ENCODE measurements at regions not wholly inside any gene's neighbourhood (a gene's known extent, or its start where the extent isn't known, plus 50 kb on each side); places are given as distances from the start of the nearest gene placed in this dataset.
"Not testable (repeated sequence)": the region's sequence is repeated elsewhere in the genome, so short reads cannot be mapped to it uniquely, and the experiment has no call there.

GRCh38 chr11:129569007-129569406, 193.4 kb downstream of the BARX2 start:
- H3K4me2 ChIP-seq (ENCODE audit: low read depth, low read length, poor library complexity, severe bottlenecking) = no peak overlapping the region
- no peak overlapping the region for H2AFZ ChIP-seq (ENCODE audit: low read depth, low read length, severe bottlenecking)
- H3K4me3 ChIP-seq (ENCODE audit: insufficient read depth, low read length, poor library complexity, severe bottlenecking) = no peak overlapping the region
- H3F3A ChIP-seq (ENCODE audit: insufficient read depth) = no peaks in the 10 kb centered on the region
- no peaks in the 10 kb centered on the region for H3K9me3 ChIP-seq (ENCODE audit: insufficient read depth, low read length)
- no peaks in the 10 kb centered on the region for H3K27me3 ChIP-seq (ENCODE audit: low read length)
- no peaks in the 10 kb centered on the region for H3K79me2 ChIP-seq (ENCODE audit: insufficient read depth, low read length)
- no peaks in the 10 kb centered on the region for H3K9me2 ChIP-seq (replicated peaks; ENCODE audit: insufficient read depth, low read length)
- no peak overlapping the region for H3K9ac ChIP-seq (ENCODE audit: low read length)
- H3K36me3 ChIP-seq (ENCODE audit: low read length) = no peaks in the 10 kb centered on the region
- no peaks in the 10 kb centered on the region for H4K20me1 ChIP-seq (ENCODE audit: low read depth, low read length)
- TF ChIP-seq EZH2phosphoT487 (conservative IDR thresholded peaks at IDR 0.05; ENCODE audit: low read length) = no peak
- TF ChIP-seq CTCF (IDR thresholded peaks at IDR 0.05; ENCODE audit: insufficient read depth, low read length, poor library complexity, severe bottlenecking) = no peak
- H3K27ac ChIP-seq (ENCODE audit: low read depth, low read length) = no peak overlapping the region

- H3F3A ChIP-seq (ENCODE audit: insufficient read depth); H3K36me3 ChIP-seq (ENCODE audit: low read length); H3K9me3 ChIP-seq (ENCODE audit: insufficient read depth, low read length); H3K27ac ChIP-seq (ENCODE audit: low read depth, low read length); H3K9me2 ChIP-seq (replicated peaks; ENCODE audit: insufficient read depth, low read length); H3K27me3 ChIP-seq (ENCODE audit: low read length); H4K20me1 ChIP-seq (ENCODE audit: low read depth, low read length); H3K4me2 ChIP-seq (ENCODE audit: low read depth, low read length, poor library complexity, severe bottlenecking); H3K4me3 ChIP-seq (ENCODE audit: insufficient read depth, low read length, poor library complexity, severe bottlenecking); H3K79me2 ChIP-seq (ENCODE audit: insufficient read depth, low read length); H2AFZ ChIP-seq (ENCODE audit: low read depth, low read length, severe bottlenecking); H3K9ac ChIP-seq (ENCODE audit: low read length): not testable (repeated sequence)
These were observed 197.0 kb downstream of the BARX2 start for GRCh38 chr11:129572667-129573066.

- Histone ChIP-seq H3K4me3 (ENCODE audit: insufficient read depth, low read length, poor library complexity, severe bottlenecking) (no peak overlapping the region), H3K4me2 (ENCODE audit: low read depth, low read length, poor library complexity, severe bottlenecking) (no peak overlapping the region), H3K36me3 (ENCODE audit: low read length) (no peaks in the 10 kb centered on the region), H2AFZ (ENCODE audit: low read depth, low read length, severe bottlenecking) (no peak overlapping the region), H3K27ac (ENCODE audit: low read depth, low read length) (no peak overlapping the region), H3K9me3 (ENCODE audit: insufficient read depth, low read length) (no peaks in the 10 kb centered on the region), H3F3A (ENCODE audit: insufficient read depth) (no peaks in the 10 kb centered on the region), H3K79me2 (ENCODE audit: insufficient read depth, low read length) (no peaks in the 10 kb centered on the region), H3K9me2 (replicated peaks; ENCODE audit: insufficient read depth, low read length) (no peaks in the 10 kb centered on the region), H4K20me1 (ENCODE audit: low read depth, low read length) (no peaks in the 10 kb centered on the region), H3K9ac (ENCODE audit: low read length) (no peak overlapping the region), H3K27me3 (ENCODE audit: low read length) (no peaks in the 10 kb centered on the region)
- TF ChIP-seq EZH2phosphoT487 (conservative IDR thresholded peaks at IDR 0.05; ENCODE audit: low read length) = no peak
- TF ChIP-seq CTCF (IDR thresholded peaks at IDR 0.05; ENCODE audit: insufficient read depth, low read length, poor library complexity, severe bottlenecking) = no peak
These were observed 197.5 kb downstream of the BARX2 start for GRCh38 chr11:129573161-129573560.

- H3K9me2 ChIP-seq (replicated peaks; ENCODE audit: insufficient read depth, low read length) = no peaks in the 10 kb centered on the region
- no peaks in the 10 kb centered on the region for H3F3A ChIP-seq (ENCODE audit: insufficient read depth)
- no peak overlapping the region for H2AFZ ChIP-seq (ENCODE audit: low read depth, low read length, severe bottlenecking)
- no peak for TF ChIP-seq CTCF (IDR thresholded peaks at IDR 0.05; ENCODE audit: insufficient read depth, low read length, poor library complexity, severe bottlenecking)
- TF ChIP-seq EZH2phosphoT487 (conservative IDR thresholded peaks at IDR 0.05; ENCODE audit: low read length) = no peak
- no peaks in the 10 kb centered on the region for H3K27me3 ChIP-seq (ENCODE audit: low read length)
- H3K79me2 ChIP-seq (ENCODE audit: insufficient read depth, low read length) = no peaks in the 10 kb centered on the region
- H3K9me3 ChIP-seq (ENCODE audit: insufficient read depth, low read length) = no peaks in the 10 kb centered on the region
- H3K36me3 ChIP-seq (ENCODE audit: low read length) = no peaks in the 10 kb centered on the region
- H3K27ac ChIP-seq (ENCODE audit: low read depth, low read length) = no peak overlapping the region
- no peak overlapping the region for H3K9ac ChIP-seq (ENCODE audit: low read length)
- H4K20me1 ChIP-seq (ENCODE audit: low read depth, low read length) = no peaks in the 10 kb centered on the region
- no peak overlapping the region for H3K4me2 ChIP-seq (ENCODE audit: low read depth, low read length, poor library complexity, severe bottlenecking)
- no peak overlapping the region for H3K4me3 ChIP-seq (ENCODE audit: insufficient read depth, low read length, poor library complexity, severe bottlenecking)
These were observed 198.8 kb downstream of the BARX2 start for GRCh38 chr11:129574431-129574830.

Data from SU-DHL-6 (cell line).